AG04450 (cell line): ENCODE measurements at regions not wholly inside any gene's neighbourhood (a gene's known extent, or its start where the extent isn't known, plus 50 kb on each side); places are given as distances from the start of the nearest gene placed in this dataset.

Source experiments
- CTCF ChIA-PET: fragments of 300-600, 350-600 bp; formaldehyde crosslinking; extraction: SDS; loops from one replicate; lab custom pipeline; 2022; ENCODE audit warnings: antibody characterized with exemption, inconsistent platforms; lab: Charles Lee
- POLR2A ChIA-PET: fragments of 350-600 bp; formaldehyde crosslinking; extraction: SDS; loops from one replicate; lab custom pipeline; 2021; ENCODE audit warnings: antibody characterized with exemption, inconsistent platforms; lab: Yijun Ruan, JAX
- DNase-seq: peaks from one replicate; pipeline ENCODE4 v3.0.0-alpha.2; 2011; ENCODE audit warnings: low read depth, low spot score
- H3K27ac ChIP-seq: one replicate; pipeline ENCODE4 v1.5.1; 2012; ENCODE audit warnings: low read depth, low read length, control low read depth
- H3K27me3 ChIP-seq: one replicate; pipeline ENCODE4 v1.6.0; 2012; ENCODE audit warnings: low read length; ENCODE audit not compliant: control insufficient read depth, insufficient read depth
- H3K4me3 ChIP-seq: 2 replicates; pipeline ENCODE4 v1.5.1; 2011; ENCODE audit warnings: mild to moderate bottlenecking, low read depth, low read length, control low read depth
- H3K9me3 ChIP-seq: 2 replicates; pipeline ENCODE4 v1.5.1; 2012; ENCODE audit warnings: low read length; ENCODE audit not compliant: control insufficient read depth, insufficient read depth
- CTCF ChIP-seq: IDR thresholded peaks from 2 replicates; pipeline ENCODE4 v1.5.1; 2011; ENCODE audit warnings: low read depth, low read length, control low read depth, inconsistent platforms

GRCh38 chr4:30268370-30268769 is 451.8 kb upstream of the PCDH7 start:
- Histone ChIP-seq H3K27ac (no peak overlapping the region), H3K27me3 (no peaks in the 10 kb centered on the region), H3K4me3 (no peak overlapping the region), H3K9me3 (peaks cover 3% of the 10 kb centered on the region; the same call in 1 of the 2 replicates)
- ChIA-PET POLR2A (no interaction called here), CTCF (no interaction called here)
- no peak for TF ChIP-seq CTCF
- no peak for DNase-seq

GRCh38 chr4:30269850-30270249 is 450.3 kb upstream of the PCDH7 start:
- no peak for TF ChIP-seq CTCF
- POLR2A ChIA-PET: no interaction called here
- CTCF ChIA-PET: no interaction called here

GRCh38 chr4:30281986-30282385 is 438.2 kb upstream of the PCDH7 start:
- CTCF ChIA-PET: no interaction called here
- POLR2A ChIA-PET: no interaction called here

More at GRCh38 chr4:30269850-30270249, 450.3 kb upstream of the PCDH7 start:
- Histone ChIP-seq H3K27ac (no peak overlapping the region), H3K9me3 (no peaks in the 10 kb centered on the region), H3K4me3 (no peak overlapping the region), H3K27me3 (no peaks in the 10 kb centered on the region)
- DNase-seq: no peak

GRCh38 chr4:30283336-30283735 is 436.8 kb upstream of the PCDH7 start:
- no peak for TF ChIP-seq CTCF
- Histone ChIP-seq H3K4me3 (no peak overlapping the region), H3K27ac (no peak overlapping the region), H3K9me3 (no peaks in the 10 kb centered on the region), H3K27me3 (no peaks in the 10 kb centered on the region)
- POLR2A ChIA-PET: no interaction called here
- no peak for DNase-seq
- CTCF ChIA-PET: no interaction called here

More at GRCh38 chr4:30281986-30282385, 438.2 kb upstream of the PCDH7 start:
- no peaks in the 10 kb centered on the region for H3K9me3 ChIP-seq
- H3K27ac ChIP-seq: no peak overlapping the region
- no peak for DNase-seq
- H3K27me3 ChIP-seq: no peaks in the 10 kb centered on the region
- no peak for TF ChIP-seq CTCF
- no peak overlapping the region for H3K4me3 ChIP-seq

- Histone ChIP-seq H3K4me3 (no peak overlapping the region), H3K27me3 (no peaks in the 10 kb centered on the region), H3K27ac (no peak overlapping the region), H3K9me3 (no peaks in the 10 kb centered on the region; the same call in 1 of the 2 replicates)
- no peak for TF ChIP-seq CTCF
- DNase-seq: no peak
- POLR2A ChIA-PET: no interaction called here
- CTCF ChIA-PET: no interaction called here
These were observed 425.9 kb upstream of the PCDH7 start for GRCh38 chr4:30294295-30294694.
